Right atrium auricular region (tissue), 2 donors: ENCODE measurements at regions not wholly inside any gene's neighbourhood (a gene's known extent, or its start where the extent isn't known, plus 50 kb on each side); places are given as distances from the start of the nearest gene placed in this dataset.

ENCODE experiments used
- DNase-seq: peaks from one replicate; pipeline ENCODE4 v3.0.0-alpha.2; 2019; ENCODE audit warnings: low spot score
- H3K27ac ChIP-seq, 2 donors: fragments of 200-600 bp; sonication (generic); 1 replicate in 1 of 2; 2 replicates in 1 of 2; pipeline ENCODE4 v1.5.1; 2016 to 2019
- H3K27me3 ChIP-seq, 2 donors: fragments of 200-600 bp; sonication (generic); one replicate each; pipeline versions ENCODE4 v1.5.1 to v1.6.0; 2017 to 2019
- H3K36me3 ChIP-seq: fragments of 200-600 bp; sonication (generic); one replicate; pipeline ENCODE4 v1.5.1; 2016
- H3K4me1 ChIP-seq, 2 donors: fragments of 200-600 bp; sonication (generic); one replicate each; pipeline versions ENCODE4 v1.5.1 to v1.6.0; 2017 to 2019
- H3K4me3 ChIP-seq, 2 donors: fragments of 200-600 bp; sonication (generic); 1 replicate in 1 of 2; 2 replicates in 1 of 2; pipeline ENCODE4 v1.5.1; 2017 to 2019; ENCODE audit warnings: mild to moderate bottlenecking in 1 of 2, moderate library complexity in 1 of 2
- H3K9me3 ChIP-seq, 2 donors: fragments of 200-600 bp; sonication (generic); one replicate each; pipeline ENCODE4 v1.5.1; 2019
- TF ChIP-seq, protein P1 (sequence below), 2 donors: fragments of 200-600 bp; sonication (generic); IDR thresholded peaks; one replicate each; pipeline ENCODE4 v1.5.1; 2019; ENCODE audit warnings: antibody characterized with exemption in 2 of 2

DNA sequence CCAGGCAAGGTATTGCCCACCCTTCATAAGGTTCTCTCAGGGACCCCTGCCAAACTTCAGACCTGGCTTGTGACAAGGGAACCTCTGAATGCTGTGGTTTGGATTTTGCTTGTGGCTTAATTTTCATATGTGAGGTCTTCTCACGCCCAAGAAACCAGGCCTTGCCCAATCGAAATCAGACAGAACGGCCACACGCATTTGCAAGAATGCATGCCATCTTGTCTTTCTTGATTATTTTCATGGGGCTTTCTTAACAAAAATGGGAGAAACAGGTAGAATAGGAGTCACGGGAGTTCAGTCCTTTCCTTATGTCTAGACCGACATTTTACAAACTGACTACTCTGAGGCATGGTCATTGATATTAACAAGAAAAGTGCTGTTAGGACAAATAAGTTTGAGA lies 170.2 kb upstream of the PAPPA start:
- Histone ChIP-seq H3K9me3 (no peaks in the 10 kb centered on the region), H3K4me3 (no peak overlapping the region), H3K27me3 (no peaks in the 10 kb centered on the region), H3K36me3 (no peaks in the 10 kb centered on the region), H3K27ac (no peak overlapping the region), H3K4me1 (no peaks in the 10 kb centered on the region)
- TF ChIP-seq, protein P1, sequence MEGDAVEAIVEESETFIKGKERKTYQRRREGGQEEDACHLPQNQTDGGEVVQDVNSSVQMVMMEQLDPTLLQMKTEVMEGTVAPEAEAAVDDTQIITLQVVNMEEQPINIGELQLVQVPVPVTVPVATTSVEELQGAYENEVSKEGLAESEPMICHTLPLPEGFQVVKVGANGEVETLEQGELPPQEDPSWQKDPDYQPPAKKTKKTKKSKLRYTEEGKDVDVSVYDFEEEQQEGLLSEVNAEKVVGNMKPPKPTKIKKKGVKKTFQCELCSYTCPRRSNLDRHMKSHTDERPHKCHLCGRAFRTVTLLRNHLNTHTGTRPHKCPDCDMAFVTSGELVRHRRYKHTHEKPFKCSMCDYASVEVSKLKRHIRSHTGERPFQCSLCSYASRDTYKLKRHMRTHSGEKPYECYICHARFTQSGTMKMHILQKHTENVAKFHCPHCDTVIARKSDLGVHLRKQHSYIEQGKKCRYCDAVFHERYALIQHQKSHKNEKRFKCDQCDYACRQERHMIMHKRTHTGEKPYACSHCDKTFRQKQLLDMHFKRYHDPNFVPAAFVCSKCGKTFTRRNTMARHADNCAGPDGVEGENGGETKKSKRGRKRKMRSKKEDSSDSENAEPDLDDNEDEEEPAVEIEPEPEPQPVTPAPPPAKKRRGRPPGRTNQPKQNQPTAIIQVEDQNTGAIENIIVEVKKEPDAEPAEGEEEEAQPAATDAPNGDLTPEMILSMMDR (IDR thresholded peaks at IDR 0.05): no peak
- DNase-seq: no peak

DNA sequence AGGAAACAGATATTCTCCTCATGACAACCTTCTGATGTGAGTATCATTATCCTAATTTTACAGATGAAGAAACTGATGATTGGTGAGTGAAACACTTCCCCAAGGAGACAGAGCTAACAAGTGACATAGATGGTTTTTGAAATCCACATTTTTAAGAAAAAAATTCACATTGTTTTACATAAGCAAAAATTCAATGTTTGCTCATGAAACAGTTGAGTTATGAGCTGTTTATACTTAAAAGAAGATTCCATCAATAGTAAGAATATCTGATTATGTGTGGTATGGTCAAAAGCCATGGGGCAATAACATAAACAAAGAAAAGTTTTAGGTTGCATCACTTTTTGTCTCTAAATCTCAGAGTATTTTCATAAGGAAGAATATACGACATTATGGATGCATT lies 167.9 kb upstream of the PAPPA start:
- TF ChIP-seq, protein P1 (IDR thresholded peaks at IDR 0.05): no peak
- DNase-seq: no peak

DNA sequence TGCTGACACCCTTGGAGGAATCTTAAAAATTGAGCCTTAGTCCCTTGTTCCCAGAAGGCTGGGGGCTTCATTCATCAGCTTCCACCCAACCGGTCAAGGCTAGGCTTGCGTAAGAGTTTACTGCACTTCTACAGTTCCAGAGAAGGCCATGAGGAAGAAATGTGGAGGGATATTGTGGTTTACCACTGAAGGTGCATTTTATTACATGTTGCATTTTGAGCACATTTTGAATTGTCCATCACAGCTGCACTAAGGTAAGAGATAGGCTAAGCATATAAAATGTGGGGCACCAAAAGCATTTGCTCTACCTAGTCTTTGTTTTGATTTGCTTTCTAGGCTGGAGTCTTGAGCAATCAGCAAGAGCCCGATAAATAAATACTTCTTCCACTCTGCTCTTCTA lies 167.1 kb upstream of the PAPPA start:
- Histone ChIP-seq H3K9me3 (no peaks in the 10 kb centered on the region), H3K27ac (no peak overlapping the region), H3K27me3 (no peaks in the 10 kb centered on the region), H3K4me1 (no peaks in the 10 kb centered on the region), H3K4me3 (no peak overlapping the region), H3K36me3 (no peaks in the 10 kb centered on the region)
- DNase-seq: no peak
- TF ChIP-seq, protein P1 (IDR thresholded peaks at IDR 0.05): no peak

More for the DNA sequence above, 167.9 kb upstream of the PAPPA start:
- no peaks in the 10 kb centered on the region for H3K36me3 ChIP-seq
- no peaks in the 10 kb centered on the region for H3K9me3 ChIP-seq
- H3K27ac ChIP-seq: no peak overlapping the region
- no peak overlapping the region for H3K4me3 ChIP-seq
- H3K27me3 ChIP-seq: no peaks in the 10 kb centered on the region
- H3K4me1 ChIP-seq: no peaks in the 10 kb centered on the region

DNA sequence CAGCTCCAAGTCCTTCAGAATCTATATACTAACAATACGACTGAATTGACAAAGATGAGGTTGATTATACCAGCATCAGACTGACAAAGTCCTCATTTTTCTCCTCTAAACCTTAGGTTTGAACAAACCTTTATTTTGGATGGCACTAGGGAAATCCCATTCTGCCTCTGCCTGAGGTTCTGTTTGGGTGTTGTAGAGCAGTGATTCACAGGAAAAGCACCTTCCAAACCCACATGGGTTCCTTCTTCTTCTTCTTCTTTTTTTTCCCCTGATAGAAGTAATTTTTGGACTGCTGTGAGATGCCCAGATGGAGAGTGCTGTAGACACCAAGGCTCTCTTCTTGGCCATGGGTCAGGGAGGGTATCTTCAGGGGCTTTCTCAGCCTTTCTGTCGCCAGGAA lies 164.9 kb upstream of the PAPPA start:
- DNase-seq: no peak
- Histone ChIP-seq H3K4me3 (no peak overlapping the region), H3K27ac (no peak overlapping the region), H3K36me3 (no peaks in the 10 kb centered on the region), H3K4me1 (no peaks in the 10 kb centered on the region), H3K9me3 (no peaks in the 10 kb centered on the region), H3K27me3 (no peaks in the 10 kb centered on the region)
- TF ChIP-seq, protein P1 (IDR thresholded peaks at IDR 0.05): no peak

DNA sequence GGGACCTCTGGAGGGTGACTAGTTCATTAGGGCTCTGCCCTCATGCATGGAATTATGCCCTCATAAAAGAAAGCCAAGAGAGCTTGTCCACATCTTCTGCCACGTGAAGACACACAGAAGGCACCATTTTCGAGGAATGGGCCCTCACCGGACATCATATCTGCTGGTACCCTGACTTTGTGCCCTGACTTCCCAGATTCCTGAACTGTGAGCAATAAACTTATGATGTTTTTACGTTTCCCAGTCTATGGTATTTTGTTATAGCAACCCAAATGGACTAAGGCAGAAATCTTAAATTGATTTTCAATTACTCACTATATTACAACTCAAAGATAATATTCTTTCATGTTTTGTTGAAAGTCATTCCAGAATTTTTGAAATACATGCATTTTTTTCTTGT lies 163.8 kb upstream of the PAPPA start:
- no peaks in the 10 kb centered on the region for H3K4me1 ChIP-seq
- H3K27me3 ChIP-seq: no peaks in the 10 kb centered on the region
- H3K36me3 ChIP-seq: no peaks in the 10 kb centered on the region
- no peak overlapping the region for H3K4me3 ChIP-seq
- no peak overlapping the region for H3K27ac ChIP-seq
- no peaks in the 10 kb centered on the region for H3K9me3 ChIP-seq
- TF ChIP-seq, protein P1 (IDR thresholded peaks at IDR 0.05): no peak
- DNase-seq: no peak

DNA sequence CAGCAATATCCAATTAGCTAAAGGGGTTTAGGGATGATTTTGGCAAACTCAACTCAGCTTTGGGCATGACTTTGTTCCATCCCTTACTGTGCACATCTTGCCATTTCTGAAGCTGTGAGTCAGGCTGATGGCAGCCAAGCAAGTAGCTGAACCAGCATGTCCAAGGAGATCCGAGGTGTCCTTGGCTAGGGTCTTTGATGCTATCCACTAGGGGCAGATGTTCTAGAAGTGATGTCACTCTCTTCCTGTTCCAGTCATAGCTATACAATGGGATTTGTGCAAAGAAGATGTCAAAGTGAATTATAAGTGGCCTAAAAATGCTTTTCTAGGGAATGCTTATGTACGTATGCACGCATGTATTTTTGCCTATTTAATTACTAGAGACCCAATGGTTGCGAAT lies 160.8 kb upstream of the PAPPA start:
- no peak for DNase-seq
- Histone ChIP-seq H3K4me3 (no peak overlapping the region), H3K9me3 (no peaks in the 10 kb centered on the region), H3K36me3 (no peaks in the 10 kb centered on the region), H3K4me1 (no peaks in the 10 kb centered on the region), H3K27ac (no peak overlapping the region), H3K27me3 (no peaks in the 10 kb centered on the region)
- TF ChIP-seq, protein P1 (IDR thresholded peaks at IDR 0.05): no peak
